ENCODE measurements at regions not wholly inside any gene's neighbourhood (a gene's known extent, or its start where the extent isn't known, plus 50 kb on each side); places are given as distances from the start of the nearest gene placed in this dataset.

DNA sequence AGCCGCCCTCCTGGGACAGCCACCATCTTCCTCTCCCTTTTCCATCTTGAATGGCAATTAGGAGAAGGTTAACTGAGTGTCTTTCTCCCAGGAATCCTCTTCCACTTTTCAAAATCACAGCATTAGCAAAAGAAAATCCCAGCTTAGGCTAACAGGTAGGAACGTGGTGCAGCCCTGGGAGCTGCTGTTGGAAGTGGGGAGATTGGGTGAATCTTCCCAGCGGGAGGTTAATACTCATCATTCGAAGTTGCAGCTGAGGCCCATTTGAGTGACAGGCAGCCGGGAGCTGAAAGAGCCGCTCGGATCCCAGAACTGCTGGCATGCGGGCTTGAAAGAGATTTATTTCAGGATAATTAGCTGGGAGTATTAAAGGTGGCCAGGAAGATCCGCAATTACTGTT is 306.0 kb downstream of the BCL11A start:
- TF ChIP-seq, protein P1, sequence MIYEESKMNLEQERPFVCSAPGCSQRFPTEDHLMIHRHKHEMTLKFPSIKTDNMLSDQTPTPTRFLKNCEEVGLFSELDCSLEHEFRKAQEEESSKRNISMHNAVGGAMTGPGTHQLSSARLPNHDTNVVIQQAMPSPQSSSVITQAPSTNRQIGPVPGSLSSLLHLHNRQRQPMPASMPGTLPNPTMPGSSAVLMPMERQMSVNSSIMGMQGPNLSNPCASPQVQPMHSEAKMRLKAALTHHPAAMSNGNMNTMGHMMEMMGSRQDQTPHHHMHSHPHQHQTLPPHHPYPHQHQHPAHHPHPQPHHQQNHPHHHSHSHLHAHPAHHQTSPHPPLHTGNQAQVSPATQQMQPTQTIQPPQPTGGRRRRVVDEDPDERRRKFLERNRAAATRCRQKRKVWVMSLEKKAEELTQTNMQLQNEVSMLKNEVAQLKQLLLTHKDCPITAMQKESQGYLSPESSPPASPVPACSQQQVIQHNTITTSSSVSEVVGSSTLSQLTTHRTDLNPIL (CRISPR knock-in tag; IDR thresholded peaks at IDR 0.05; ENCODE audit: low read depth), result no peak
- TF ChIP-seq ZNF8 (CRISPR knock-in tag; IDR thresholded peaks at IDR 0.05) (no peak), PPARA (CRISPR knock-in tag; IDR thresholded peaks at IDR 0.05; ENCODE audit: borderline replicate concordance) (no peak), RARB (CRISPR knock-in tag; IDR thresholded peaks at IDR 0.05) (no peak)
- ATAC-seq, result no peak

GRCh38 chr2:60246583-60246982 is 306.9 kb downstream of the BCL11A start:
- ATAC-seq, result no peak

DNA sequence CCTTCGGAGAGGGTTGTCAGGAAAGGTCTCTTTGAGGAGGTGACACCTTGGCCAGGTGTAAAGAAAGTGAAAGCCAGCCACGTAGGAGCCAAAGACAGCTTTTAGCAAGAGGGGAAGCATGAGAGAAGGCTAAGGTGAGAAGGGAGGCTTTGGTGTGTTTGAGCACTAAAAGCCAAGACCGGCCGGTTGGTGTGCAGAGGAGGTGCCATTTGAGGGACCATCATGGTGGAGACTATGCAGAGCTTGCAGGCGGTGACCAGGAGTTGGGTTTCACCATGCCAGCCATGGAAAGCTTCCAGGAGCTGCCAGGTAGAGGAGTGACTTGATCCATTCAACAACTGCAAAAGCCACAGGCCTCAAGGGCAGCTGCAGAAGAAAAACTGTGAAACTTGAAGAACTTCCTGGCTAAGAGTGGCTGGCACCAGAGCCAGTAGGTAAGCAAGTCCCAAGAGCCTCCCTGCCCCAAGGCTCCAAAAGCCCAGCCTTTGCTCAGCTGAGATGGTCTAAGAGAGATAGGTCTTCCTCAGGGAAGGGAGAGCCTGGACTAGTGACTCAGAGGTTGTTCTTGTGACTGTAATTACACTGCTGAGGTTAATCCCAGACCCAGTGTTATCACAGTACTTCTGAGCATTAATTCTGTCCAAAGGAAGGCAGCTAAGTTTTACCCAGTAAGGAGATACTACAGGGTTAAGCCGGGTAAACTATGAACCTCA is 319.0 kb downstream of the BCL11A start:
- TF ChIP-seq BACH2 (CRISPR knock-in tag; IDR thresholded peaks at IDR 0.05; ENCODE audit: borderline replicate concordance), result no peak
- no peak for TF ChIP-seq ESRRG (CRISPR knock-in tag; IDR thresholded peaks at IDR 0.05)
- no peak for TF ChIP-seq ZNF70 (CRISPR knock-in tag; IDR thresholded peaks at IDR 0.05)
- no peak for TF ChIP-seq TSHZ2 (CRISPR knock-in tag; IDR thresholded peaks at IDR 0.05)
- TF ChIP-seq ZNF565 (CRISPR knock-in tag; conservative IDR thresholded peaks at IDR 0.05; ENCODE audit: low read depth), result no peak
- no peak for ATAC-seq

More at GRCh38 chr2:60246583-60246982, 306.9 kb downstream of the BCL11A start:
- no peak for TF ChIP-seq TCF4 (CRISPR knock-in tag; IDR thresholded peaks at IDR 0.05; ENCODE audit: borderline replicate concordance)
- TF ChIP-seq ZNF8 (CRISPR knock-in tag; IDR thresholded peaks at IDR 0.05), result no peak
- no peak for TF ChIP-seq GLIS3 (CRISPR knock-in tag; IDR thresholded peaks at IDR 0.05)

DNA sequence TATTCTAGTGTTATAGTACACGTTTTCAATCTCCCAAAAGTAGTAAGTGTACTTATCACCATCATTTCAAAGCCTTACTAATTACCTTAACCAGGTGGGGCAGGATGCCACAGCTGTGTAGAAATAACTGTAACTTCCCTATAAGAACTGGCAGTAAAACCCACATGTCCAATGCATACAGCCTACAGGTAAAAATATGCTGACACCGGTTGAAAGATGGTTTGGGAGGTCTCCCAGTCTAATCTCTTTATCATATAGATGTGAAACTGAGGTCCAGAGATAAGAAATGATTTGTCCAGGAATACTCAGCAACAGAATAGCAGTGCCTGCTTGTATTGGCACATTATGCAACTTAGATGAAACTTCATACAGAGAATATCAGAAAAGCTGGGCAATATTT is 322.9 kb downstream of the BCL11A start:
- no peak for TF ChIP-seq ESRRG (CRISPR knock-in tag; IDR thresholded peaks at IDR 0.05)
- no peak for TF ChIP-seq ZNF565 (CRISPR knock-in tag; conservative IDR thresholded peaks at IDR 0.05; ENCODE audit: low read depth)
- TF ChIP-seq ZNF70 (CRISPR knock-in tag; IDR thresholded peaks at IDR 0.05), result no peak
- no peak for TF ChIP-seq ARNTL (CRISPR knock-in tag; IDR thresholded peaks at IDR 0.05; ENCODE audit: borderline replicate concordance, low read depth)
- TF ChIP-seq, protein P1 (CRISPR knock-in tag; IDR thresholded peaks at IDR 0.05; ENCODE audit: low read depth), result no peak
- TF ChIP-seq ZFP3 (CRISPR knock-in tag; IDR thresholded peaks at IDR 0.05), result no peak
- TF ChIP-seq ZNF8 (CRISPR knock-in tag; IDR thresholded peaks at IDR 0.05), result no peak
- TF ChIP-seq TSHZ2 (CRISPR knock-in tag; IDR thresholded peaks at IDR 0.05), result no peak
- TF ChIP-seq BACH2 (CRISPR knock-in tag; IDR thresholded peaks at IDR 0.05; ENCODE audit: borderline replicate concordance), result no peak
- no peak for TF ChIP-seq ZC3H10 (CRISPR knock-in tag; IDR thresholded peaks at IDR 0.05)
- no peak for TF ChIP-seq TOX (CRISPR knock-in tag; IDR thresholded peaks at IDR 0.05; ENCODE audit: borderline replicate concordance)
- no peak for ATAC-seq

DNA sequence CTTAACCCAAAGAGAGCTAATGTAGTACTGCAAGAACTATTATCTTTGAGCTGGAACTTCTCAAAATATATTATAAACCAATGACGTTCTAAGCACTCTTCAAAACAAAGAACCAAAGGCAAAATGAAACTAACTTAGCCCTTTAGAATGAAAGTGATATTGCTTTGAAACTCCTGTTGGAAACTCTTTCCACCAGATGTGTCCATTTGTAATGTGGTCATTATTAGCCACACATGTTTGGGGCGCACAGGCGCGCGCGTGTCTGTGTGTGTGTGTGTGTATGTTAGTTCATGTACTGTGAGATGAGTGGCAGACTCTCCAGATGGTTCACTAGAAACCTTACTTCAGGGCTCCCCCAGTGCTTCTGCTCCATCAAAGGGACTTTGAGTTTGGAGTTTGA is 323.4 kb downstream of the BCL11A start:
- ATAC-seq, result no peak
- TF ChIP-seq POU6F1 (CRISPR knock-in tag; IDR thresholded peaks at IDR 0.05; ENCODE audit: borderline replicate concordance, low read depth) (no peak), RARB (CRISPR knock-in tag; IDR thresholded peaks at IDR 0.05) (no peak), TCF4 (CRISPR knock-in tag; IDR thresholded peaks at IDR 0.05; ENCODE audit: borderline replicate concordance) (no peak), ZFP3 (CRISPR knock-in tag; IDR thresholded peaks at IDR 0.05) (no peak), OSR1 (CRISPR knock-in tag; IDR thresholded peaks at IDR 0.05) (no peak), CSDC2 (CRISPR knock-in tag; IDR thresholded peaks at IDR 0.05) (no peak), ARNTL (CRISPR knock-in tag; IDR thresholded peaks at IDR 0.05; ENCODE audit: borderline replicate concordance, low read depth) (no peak), ZC3H10 (CRISPR knock-in tag; IDR thresholded peaks at IDR 0.05) (no peak)
